Stimulated activated CD4-positive, alpha-beta T cell treated with anti-CD3 and anti-CD28 coated beads, Interleukin-15, amount 100 ng/mL, for 24 hours (primary cell): ENCODE measurements at regions not wholly inside any gene's neighbourhood (a gene's known extent, or its start where the extent isn't known, plus 50 kb on each side); places are given as distances from the start of the nearest gene placed in this dataset.
"Not testable (repeated sequence)": the region's sequence is repeated elsewhere in the genome, so short reads cannot be mapped to it uniquely, and the experiment has no call there.

ENCODE experiments used
- DNase-seq: peaks from one replicate; pipeline ENCODE4 v3.0.0-alpha.2; 2020

DNA sequence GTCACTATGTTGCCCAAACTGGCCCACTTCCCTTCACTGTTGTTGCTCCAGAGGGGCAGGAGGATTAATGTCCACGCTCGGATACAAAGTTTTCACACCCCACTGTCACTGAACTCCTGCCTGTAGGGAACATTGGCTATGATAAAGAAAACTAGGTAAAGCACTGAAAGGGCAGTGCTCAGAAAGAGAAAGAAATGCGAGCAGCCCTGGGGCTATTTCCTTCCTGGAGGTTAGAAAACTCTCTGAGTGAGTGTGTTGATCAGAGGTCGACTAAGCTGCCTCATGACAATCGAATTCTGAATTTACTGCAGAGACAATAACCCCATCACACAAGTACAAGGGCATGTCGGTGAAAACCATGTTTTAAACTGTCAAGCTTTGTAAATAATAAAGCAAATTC, 227.2 kb upstream of the PITRM1 start:
- DNase-seq, result no peak

DNA sequence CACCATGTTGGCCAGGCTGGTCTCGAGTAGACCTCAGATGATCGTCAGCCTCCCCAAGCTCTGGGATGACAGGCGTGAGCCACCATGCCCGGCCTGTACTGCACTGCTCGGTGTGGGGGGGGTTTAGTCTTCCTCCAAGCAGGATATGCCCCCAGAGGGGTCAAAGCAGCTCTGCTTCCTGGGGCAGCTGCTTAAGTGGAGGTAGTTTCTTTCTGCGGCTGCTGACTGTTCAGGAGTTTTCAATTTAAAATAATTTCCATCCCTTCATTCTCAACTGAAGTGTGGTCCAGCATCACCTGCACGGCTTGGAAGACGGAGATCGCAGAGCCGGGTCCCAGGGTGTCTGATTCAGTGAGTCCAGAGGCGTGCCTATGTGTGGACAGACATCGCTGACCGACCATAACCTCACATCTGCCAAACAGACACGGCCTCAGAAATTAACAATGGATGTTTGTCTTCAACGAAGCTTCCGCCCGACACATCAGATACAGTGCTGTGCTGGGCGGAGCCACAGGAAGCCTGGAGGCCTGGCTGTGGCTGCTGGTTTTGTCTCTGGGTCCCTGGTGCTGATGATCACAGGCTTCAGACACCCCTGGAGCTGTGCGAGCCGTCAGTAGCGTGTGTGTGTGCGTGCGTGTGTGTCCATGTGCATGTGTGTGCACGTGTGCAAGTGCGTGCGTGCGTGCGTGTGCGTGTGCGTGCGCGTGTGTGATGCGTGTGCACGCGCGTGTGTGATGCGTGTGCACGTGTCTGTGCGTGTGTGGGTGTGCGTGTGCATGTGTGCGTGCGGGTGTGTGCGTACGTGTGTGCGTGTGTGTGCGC, 226.5 kb upstream of the PITRM1 start:
- DNase-seq, result no peak

DNA sequence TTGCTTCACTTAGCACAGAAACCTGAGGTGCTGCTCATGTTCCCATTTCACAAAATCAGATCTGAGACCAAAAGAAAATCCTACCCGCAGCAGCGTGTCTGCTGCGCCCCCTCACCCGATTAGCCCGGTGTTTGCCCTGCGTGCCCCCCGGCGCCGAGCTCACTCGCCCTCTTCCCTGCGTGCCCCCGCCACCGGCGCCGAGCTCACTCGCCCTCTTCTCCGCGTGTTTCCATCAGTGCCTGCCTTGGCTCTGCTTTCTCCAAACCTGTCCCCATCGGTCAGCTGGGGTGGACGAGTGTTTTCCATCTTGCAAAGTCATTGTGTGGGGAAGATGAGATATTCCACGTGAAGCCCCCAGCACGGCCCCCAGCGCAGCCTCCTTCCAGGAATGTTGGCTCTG, 225.3 kb upstream of the PITRM1 start:
- DNase-seq, result no peak

DNA sequence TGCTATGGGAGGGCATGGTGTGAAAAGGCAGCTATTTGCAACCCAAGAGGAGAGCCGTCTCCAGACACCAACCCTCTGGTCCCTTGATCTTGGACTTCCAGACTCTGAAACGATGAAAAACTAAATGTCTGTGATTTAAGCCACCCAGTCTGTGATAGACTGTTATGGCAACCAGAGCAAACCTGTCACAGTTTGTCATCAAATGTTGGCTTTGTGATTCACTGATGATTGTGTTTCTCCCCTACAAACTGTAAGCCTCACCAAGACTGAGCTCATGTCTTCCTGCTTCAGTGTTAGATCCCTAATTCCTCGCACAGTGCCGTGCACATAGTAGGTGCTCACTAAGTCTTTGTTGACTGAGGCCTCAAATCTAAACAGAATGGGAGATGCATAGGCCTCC, 224.6 kb upstream of the PITRM1 start:
- DNase-seq, result no peak

DNA sequence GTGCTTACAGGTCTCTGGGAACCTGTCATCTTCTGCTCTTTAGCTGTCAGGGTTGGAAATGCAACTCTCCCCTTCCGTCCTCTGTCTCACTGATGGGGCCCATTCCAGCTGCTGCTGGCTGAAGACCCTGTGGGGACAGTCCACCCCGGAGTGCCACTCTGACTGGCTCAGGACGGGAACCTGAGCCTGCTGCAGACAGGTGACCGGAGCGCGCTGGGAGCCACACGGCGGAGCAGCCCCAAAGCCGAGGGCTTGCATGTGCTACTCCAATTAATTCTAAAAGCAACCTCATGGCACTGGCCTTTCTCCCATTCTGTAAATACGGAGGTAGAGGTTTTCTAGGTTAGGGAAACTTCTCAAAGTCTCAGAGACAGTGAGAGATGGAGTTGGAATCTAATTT, 223.5 kb upstream of the PITRM1 start:
- no peak for DNase-seq

DNA sequence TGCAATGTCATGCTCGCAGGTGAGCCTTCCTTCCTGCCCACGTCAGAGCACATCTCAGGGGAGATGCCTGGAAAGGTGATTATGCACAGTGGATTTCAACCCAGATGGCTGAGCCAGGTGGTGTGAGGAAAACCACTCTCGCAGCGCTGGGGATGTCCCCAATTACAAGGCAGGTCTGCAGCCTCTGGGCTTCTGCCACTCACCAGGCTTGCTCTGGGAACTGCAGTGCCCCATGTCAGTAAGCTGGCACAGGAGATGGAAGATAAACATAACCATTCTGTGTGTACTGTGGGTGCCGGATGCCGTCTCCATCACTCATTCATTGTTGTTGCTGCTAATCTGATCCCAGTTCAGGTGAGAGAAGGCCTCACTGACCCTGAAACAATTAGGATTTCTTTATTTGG, 222.9 kb upstream of the PITRM1 start:
- DNase-seq, result no peak

DNA sequence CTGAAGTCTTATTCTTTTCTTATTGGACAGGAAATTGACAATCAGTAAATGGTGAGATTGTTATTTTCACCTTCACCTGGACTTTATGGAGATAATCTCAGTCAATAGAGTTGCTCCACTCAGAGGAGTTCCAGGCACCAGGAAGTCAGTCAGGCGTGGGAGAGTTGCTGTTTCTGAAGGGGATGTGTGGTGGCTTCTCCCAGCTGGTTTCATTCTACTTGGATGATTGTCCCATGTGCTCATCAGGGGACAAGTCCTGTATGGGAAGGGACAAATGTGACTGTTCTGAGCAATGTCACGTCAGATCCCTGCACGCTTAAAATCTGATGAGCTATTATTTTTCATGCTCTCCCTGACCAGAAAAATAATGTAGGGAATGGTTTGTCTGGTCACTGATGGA, 222.5 kb upstream of the PITRM1 start:
- DNase-seq, result no peak

DNA sequence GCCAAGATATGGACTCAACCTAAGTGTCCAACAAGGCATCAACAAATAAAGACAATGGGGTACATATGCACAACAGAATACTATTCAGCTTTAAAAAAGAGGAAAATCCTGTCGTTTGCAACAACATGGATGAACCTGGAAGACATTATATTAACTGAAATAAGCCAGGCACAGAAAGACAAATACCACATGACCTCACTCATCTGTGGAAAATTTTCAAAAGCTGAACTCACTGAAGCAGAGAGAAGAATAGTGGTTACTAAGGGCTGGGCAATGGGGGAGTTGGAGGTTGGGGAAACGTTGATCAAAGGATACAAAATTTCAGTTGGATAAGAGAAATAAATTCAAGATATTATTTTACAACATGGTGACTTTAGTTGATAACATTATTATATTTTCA, 221.4 kb upstream of the PITRM1 start:
- no peak for DNase-seq

DNA sequence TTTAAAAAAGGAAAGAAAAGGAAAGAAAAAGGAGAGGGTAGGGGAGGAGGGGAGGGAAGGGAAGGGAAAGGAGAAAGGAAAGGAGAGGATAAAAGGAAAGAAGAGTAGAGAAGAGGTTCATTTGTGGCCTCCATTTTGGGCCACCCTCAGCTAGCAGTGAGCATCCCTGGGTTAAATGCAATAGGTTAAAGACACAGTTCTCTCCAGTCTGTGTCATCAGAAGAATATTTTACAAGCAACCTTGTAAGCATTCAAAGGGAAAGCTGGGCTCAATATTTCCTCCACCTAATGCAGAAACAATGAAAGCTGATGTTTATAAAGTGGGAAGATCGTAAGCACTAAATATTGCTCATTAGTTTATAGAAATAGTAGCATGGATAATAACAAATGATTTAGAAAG, 219.1 kb upstream of the PITRM1 start:
- no peak for DNase-seq

DNA sequence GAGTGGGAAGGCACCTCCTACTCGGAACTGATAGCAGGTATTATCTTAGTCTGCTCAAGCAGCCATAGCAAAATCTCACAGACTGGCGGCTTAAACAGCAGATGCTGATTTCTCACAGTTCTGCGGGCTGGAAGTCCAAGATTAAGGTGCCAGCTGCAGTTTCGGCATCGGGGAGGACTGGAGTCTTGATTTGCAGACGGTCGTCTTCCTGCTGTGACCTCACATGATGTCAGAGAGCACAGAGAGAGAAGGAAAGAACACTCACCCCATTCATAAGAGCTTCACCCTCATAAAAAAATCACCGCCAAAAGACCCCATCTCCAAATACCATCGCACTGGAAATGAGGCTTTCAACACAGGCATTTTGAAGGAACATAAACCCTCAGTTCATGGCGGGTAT, 216.5 kb upstream of the PITRM1 start:
- DNase-seq, result no peak

DNA sequence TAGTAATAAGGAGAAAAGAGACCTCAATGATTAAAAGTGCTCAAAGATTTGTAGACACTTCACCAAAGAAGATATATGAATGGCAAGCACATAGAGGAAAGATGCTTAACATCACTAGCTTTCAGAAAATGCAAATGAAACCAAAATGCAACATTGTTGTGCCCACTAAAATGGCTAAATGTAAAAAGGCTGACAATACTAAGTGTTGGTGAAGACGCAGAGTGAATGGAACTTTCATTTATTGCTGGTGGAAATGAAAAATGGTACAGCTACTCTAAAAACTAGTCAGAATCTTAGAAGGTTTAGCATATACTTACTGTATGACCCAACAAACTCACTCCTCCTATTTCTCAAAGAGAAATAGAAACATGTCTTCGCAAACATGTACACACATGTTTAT, 212.9 kb upstream of the PITRM1 start:
- no peak for DNase-seq

DNA sequence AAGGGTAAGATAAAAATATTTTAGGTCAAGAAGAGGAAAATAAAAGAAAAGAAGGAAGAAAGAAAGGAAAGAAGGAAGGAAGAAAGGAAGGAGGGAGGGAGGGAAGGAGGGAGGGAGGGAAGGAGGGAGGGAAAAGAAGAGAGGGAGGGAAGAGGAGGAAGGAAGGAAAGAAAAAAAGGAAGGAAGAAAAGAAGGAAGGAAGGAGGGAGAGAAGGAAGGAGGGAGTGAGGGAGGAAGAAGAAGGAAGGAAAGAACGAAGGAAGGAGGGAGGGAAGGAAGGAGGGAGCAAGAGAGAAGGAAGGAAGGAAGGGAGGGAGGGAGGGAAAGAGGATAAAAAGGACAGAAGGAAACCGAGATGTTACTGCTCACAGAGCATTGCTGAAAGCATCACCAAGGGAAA, 209.5 kb upstream of the PITRM1 start:
- no peak for DNase-seq

DNA sequence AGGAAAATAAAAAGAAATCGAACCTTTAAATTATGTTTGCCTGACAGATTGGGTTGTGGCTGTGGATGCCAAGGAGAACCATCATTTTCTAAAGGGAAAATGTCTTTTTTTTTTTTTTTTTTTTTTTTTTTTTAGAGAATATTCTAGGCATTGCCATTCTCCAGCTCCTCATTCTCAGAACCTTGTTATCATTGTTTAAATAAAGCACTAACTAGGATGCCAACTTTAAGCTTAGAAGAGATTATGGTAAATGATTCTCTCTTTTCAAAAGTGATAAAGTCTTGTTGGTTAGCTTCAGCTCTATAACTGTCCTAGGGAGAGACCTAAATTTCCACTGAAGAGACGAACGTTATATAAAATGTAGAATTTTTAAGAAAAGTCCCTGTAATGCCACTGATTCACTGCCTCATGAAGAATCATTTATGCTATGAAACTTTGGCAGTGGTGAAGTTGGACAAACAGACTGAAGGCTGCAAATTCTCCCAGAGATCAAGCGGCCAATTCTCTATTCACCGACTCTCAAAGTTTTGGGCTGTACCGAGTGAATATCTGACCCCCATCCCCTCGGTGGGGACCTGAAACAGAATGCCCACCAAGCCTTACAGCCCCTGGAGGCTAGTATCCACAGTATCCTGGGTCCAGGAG, 207.9 kb upstream of the PITRM1 start:
- no peak for DNase-seq

DNA sequence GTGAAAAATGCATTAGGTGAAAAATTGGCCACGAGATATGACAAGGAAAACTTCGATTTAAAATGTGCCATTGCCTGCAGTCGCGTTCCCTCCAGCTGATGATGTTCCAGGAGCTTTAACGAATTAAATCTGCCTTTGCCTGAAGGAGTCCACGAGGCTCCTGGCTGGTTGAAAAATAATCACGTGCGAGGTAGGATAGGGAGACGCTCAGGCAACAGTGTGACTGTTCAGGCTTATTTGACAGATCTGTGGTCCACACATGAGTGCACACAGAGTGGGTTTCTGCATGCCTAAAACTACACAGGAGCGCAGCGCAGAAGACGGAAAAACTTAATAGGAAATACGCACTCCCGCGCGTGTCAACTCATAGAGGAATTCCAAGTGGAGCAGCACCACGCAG, 204.0 kb upstream of the PITRM1 start:
- no peak for DNase-seq

DNA sequence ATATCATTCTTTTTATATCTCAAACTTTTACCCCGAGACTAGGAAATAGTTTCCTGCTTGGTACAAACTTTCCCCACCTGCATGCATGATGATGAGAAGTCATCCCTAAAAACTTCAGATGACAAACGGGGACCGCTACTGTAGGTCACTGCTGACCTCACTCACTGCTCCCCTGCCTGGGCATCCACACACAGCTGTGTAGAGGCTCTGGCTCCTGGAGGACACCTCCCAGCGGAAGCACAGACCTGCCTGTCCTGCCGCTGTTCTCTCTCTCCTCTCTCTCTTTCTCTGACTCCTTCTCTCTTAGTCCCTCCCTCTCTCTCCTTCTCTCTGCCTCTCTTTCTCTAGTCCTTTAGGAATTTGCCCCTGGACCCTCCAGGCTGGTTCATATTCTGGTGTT, 202.9 kb upstream of the PITRM1 start:
- no peak for DNase-seq

DNA sequence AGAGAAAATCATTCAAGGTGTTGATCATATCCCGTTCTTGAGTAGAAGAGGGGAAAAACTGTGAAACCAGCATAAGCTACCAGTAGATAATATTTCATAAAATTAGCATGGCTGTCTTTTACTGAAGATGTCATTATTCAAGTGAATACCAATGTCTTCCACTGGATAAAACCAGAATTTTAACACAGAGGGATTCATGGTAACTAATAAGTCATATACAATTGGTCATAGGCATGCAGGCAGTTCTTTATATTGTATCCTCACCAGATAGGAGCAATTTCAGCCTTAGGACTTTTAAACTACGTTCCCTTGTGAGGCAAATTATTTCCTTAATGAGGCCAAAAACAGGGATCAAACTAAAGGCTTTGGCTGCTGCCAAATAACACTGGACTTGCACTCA, 202.3 kb upstream of the PITRM1 start:
- DNase-seq, result no peak

DNA sequence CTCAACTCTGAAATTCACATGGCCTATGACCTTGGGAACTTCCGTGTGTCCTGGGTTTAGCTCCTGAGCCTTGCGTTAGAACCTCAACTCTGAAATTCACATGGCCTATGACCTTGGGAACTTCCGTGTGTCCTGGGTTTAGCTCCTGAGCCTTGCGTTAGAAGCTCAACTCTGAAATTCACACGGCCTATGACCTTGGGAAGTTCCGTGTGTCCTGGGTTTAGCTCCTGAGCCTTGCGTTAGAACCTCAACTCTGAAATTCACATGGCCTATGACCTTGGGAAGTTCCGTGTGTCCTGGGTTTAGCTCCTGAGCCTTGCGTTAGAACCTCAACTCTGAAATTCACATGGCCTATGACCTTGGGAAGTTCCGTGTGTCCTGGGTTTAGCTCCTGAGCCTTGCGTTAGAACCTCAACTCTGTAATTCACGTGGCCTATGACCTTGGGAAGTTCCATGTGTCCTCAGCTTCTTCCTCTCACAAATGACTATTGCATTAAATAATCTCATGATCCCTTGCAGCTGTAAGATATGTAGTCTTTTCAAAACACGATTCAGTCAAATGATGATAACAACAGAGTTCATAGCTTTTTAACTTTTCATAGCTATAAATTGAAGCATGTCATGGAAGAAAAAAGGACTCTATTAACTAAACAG, 200.9 kb upstream of the PITRM1 start:
- not testable (repeated sequence) for DNase-seq

DNA sequence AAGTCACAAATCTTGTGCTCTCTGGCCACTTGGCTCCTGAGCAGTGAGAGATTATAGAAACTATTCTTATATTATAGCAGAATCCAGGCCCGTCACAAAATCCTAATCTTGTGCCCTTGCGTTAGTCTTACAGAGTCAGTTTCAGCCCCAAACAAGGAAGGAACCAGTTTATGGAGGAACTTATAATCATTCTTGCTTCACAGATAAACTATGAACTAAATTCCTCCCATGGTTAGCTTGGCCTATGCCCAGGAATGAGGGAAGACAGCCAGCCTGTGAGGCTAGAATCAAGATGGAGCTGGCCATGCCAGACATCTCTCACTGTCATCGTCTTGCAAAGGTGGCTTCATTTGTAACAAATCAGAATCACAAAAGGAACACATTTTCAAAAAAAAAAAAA, 199.7 kb upstream of the PITRM1 start:
- DNase-seq, result no peak

DNA sequence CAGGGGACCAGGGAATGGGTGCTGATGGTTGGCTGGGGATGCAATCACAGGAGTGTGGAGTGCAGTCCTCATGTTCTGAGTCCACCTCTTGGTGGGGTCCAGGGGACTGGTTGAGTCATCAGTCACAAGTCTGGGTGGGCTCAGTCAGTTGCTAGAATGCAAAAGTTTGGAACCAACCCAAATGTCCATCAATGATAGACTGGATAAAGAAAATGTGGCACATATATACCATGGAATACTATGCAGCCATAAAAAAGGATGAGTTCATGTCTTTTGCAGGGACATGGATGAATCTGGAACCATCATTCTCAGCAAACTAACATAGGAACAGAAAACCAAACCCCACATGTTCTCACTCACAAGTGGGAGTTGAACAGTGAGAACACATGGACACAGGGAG, 199.0 kb upstream of the PITRM1 start:
- not testable (repeated sequence) for DNase-seq

DNA sequence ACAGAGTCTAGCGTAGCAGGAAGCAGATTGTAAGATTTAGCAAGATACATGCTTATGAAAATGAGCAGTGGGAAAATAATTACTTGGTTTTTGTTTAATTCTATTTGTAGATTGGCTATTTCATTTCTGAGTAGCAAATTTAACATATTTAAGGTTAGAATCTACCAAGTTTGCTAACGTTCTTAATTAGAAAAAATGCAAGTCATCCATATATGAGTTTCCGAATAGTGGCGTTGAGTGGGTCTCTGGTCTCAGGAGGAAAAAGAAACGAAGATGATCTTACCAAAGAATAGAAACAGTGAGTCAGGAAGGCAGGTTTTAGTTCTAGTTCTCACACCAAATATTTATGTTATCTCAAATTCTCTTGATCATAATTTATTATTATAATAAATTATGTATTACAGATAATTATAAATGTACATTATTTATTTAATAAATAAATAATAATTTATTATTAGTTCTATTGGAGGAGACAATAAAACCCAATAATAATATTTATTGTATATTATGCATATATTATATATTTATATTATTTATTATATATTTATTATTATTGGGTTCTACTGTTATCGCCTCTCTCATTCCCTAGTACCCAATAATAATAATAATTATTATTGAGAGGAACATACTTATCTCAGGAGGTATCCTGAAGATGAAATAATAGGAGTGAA, 194.3 kb upstream of the PITRM1 start:
- no peak for DNase-seq

DNA sequence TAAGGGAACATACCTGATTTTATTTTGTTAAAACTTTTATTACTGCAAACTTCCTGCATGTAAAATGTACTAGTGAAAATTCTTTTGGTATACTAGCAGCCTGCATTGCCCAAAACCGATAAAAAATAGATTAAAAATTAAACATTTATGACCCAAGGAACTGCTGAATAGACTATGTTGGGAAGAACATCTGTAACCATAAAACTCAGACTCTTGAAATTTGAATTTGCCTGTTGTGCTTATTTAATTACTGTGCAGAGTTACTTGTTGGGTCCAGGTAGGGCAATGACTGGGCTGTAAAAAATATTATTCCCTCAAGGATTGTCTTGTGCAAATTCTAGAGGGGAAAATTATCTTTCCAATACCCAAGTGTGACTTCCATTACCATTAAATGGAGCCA, 193.5 kb upstream of the PITRM1 start:
- DNase-seq, result no peak

DNA sequence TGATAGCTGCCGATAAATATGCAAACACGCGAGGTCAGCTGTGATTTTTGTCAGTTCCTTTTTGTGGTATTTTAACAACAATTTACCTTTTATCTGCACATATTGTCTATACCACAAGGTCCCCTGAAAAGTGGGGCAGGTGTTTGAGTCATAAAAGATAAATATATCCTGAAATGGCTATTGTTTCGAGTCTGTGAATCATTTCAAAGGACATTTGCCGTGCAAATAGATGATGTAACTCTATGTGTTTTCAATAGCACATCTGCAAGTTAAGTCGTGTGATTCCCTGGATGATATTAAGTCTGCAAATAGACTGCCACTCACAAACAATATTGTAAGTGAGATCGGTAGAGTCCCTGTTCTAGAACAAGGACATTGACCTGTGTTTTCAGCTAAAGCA, 193.0 kb upstream of the PITRM1 start:
- no peak for DNase-seq

DNA sequence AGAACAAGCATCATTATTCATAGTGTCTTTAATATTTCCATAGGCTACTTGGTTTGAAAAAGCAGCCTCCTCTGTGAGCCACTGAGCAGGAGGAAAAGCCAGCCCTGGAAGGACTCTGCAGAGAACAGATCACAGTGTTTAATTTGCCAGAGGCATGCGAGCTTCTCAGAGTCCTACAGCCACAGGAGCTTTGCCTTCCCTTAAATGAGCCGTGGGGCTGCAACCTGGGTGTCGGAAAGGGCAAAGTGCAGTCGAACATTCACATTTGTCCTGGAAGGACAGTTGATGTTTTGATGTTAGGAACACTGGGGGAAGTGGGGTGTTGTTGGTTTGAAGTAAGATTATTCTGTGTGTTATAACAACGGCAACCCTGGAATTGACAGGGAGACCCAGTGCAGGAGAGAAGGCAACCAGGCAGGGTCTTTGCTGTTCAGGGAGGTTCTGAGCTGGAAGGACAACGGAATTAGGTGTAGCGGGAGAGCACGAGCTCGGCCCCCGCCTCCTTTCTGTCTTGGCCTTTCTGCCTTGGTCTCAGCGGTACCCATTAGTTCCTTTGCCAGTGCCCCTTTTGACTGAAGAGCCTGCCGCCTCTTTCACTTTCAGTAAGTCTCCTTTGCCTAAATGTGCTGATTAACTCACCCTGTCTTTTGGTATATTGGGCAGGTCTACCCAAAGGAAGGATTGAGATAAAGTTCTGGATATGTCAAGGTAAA, 192.3 kb upstream of the PITRM1 start:
- DNase-seq, result no peak
